ENCODE measurements at regions not wholly inside any gene's neighbourhood (a gene's known extent, or its start where the extent isn't known, plus 50 kb on each side); places are given as distances from the start of the nearest gene placed in this dataset.
A peak's percentile ranks its signal among the peaks of the same experiment; 100 is the strongest.

GRCh38 chr18:75683426-75683825, 255.9 kb upstream of the SMIM21 start:
- DNase-seq (ENCODE audit: low read depth): no peak

GRCh38 chr18:75681538-75682115, 254.1 kb upstream of the SMIM21 start:
- peak; percentile 64 for DNase-seq (ENCODE audit: low read depth)

- DNase-seq (ENCODE audit: low read depth): no peak
These were observed 251.8 kb upstream of the SMIM21 start for GRCh38 chr18:75679331-75679730.

GRCh38 chr18:75678627-75679026, 251.1 kb upstream of the SMIM21 start:
- no peak for DNase-seq (ENCODE audit: low read depth)

GRCh38 chr18:75677696-75678455, 250.4 kb upstream of the SMIM21 start:
- no peak for DNase-seq (ENCODE audit: low read depth)

GRCh38 chr18:75660932-75661331, 233.4 kb upstream of the SMIM21 start:
- DNase-seq (ENCODE audit: low read depth): no peak

GRCh38 chr18:75659535-75660023, 232.1 kb upstream of the SMIM21 start:
- no peak for DNase-seq (ENCODE audit: low read depth)

- DNase-seq (ENCODE audit: low read depth): no peak
These were observed 230.8 kb upstream of the SMIM21 start for GRCh38 chr18:75658330-75658729.

GRCh38 chr18:75656563-75657247, 229.2 kb upstream of the SMIM21 start:
- no peak for DNase-seq (ENCODE audit: low read depth)

- DNase-seq (ENCODE audit: low read depth): no peak
These were observed 228.5 kb upstream of the SMIM21 start for GRCh38 chr18:75656035-75656434.

- DNase-seq (ENCODE audit: low read depth): no peak
These were observed 227.6 kb upstream of the SMIM21 start for GRCh38 chr18:75654851-75655751.

GRCh38 chr18:75654386-75654785, 226.9 kb upstream of the SMIM21 start:
- DNase-seq (ENCODE audit: low read depth): no peak

- no peak for DNase-seq (ENCODE audit: low read depth)
These were observed 225.0 kb upstream of the SMIM21 start for GRCh38 chr18:75652528-75652927.

GRCh38 chr18:75644871-75645270, 217.4 kb upstream of the SMIM21 start:
- DNase-seq (ENCODE audit: low read depth): no peak

GRCh38 chr18:75643083-75643482, 215.6 kb upstream of the SMIM21 start:
- no peak for DNase-seq (ENCODE audit: low read depth)

- DNase-seq (ENCODE audit: low read depth): no peak
These were observed 211.9 kb upstream of the SMIM21 start for GRCh38 chr18:75639472-75639831.

- peak; percentile 90 for DNase-seq (ENCODE audit: low read depth)
These were observed 211.4 kb upstream of the SMIM21 start for GRCh38 chr18:75638776-75639471.

GRCh38 chr18:75638223-75638775, 210.8 kb upstream of the SMIM21 start:
- DNase-seq (ENCODE audit: low read depth): peak; percentile 94

GRCh38 chr18:75635096-75635495, 207.6 kb upstream of the SMIM21 start:
- no peak for DNase-seq (ENCODE audit: low read depth)

GRCh38 chr18:75625966-75626365, 198.5 kb upstream of the SMIM21 start:
- no peak for DNase-seq (ENCODE audit: low read depth)

All from myocyte (in vitro differentiated cells).